ENCODE measurements at regions not wholly inside any gene's neighbourhood (a gene's known extent, or its start where the extent isn't known, plus 50 kb on each side); places are given as distances from the start of the nearest gene placed in this dataset.

DNA sequence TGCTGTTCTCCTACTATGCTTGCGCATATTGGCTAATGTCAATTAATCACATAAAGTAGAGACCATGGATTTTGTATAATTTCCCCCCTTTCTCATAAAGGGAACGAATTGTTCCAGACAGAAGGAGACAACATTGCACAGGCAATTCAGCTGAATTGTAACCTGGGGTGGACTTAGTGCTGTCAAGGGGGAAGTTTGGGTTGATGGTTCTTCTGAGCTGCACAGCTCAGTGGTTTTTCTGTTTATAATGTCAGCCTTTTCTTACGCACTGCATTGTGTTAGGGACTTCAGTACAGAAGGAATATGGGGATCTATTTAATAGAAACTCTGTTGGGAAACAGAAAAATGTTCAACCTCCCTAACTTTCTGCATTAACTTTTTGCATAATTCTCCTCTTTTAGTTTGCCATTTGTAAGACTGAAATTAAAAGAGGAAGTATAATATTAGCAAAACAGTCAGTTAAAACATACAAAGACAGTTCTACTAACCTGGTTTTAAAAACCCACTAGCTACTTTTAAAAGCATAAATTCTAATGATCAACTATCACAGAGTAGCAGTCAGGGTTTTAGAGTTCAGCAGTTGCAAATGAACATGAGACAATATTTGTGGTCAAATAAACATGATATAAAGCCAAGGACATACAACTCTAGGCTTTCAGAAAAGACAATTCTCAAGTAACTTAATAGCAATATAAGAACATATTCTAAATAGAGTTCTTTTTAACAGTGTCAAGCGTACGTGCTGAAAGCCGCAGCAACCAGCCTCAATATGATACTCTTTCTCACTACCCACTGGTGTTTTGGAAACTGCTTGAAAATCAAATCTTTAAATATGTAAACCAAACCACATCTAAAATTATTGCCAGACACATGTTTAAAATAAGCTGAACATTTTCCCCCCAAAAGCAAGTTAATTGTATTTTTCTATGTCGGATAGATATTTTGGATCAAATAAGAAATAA, 393.0 kb downstream of the FSCB start:
- Histone ChIP-seq H3K4me1 (ENCODE audit: control insufficient read depth, extremely low read depth, insufficient read depth, low read length) (no peaks in the 10 kb centered on the region), H4K20me1 (replicated peaks; ENCODE audit: control insufficient read depth, extremely low read depth, insufficient read depth, low read length) (no peaks in the 10 kb centered on the region), H3K9ac (replicated peaks; ENCODE audit: extremely low read depth, insufficient read depth, low read length) (no peak overlapping the region), H3K27ac (ENCODE audit: insufficient read depth, low read depth, low read length) (no peak overlapping the region), H3K9me3 (replicated peaks; ENCODE audit: control insufficient read depth, insufficient read depth, low read length) (no peaks in the 10 kb centered on the region), H3K4me2 (ENCODE audit: insufficient read depth, low read length) (no peak overlapping the region), H3K36me3 (ENCODE audit: control insufficient read depth in 2 of 2, extremely low read depth in 1 of 2, insufficient read depth in 2 of 2, low read length in 2 of 2) (no peaks in the 10 kb centered on the region), H3K9me1 (replicated peaks; ENCODE audit: control insufficient read depth, extremely low read depth, insufficient read depth, low read length) (no peaks in the 10 kb centered on the region), H2AFZ (ENCODE audit: low read depth, low read length) (no peak overlapping the region), H3K27me3 (ENCODE audit: control insufficient read depth in 2 of 2, insufficient read depth in 2 of 2, low read length in 2 of 2) (no peaks in the 10 kb centered on the region), H3K79me2 (ENCODE audit: control insufficient read depth, insufficient read depth, low read length) (no peaks in the 10 kb centered on the region), H3K4me3 (replicated peaks in 1 of 3; ENCODE audit: insufficient read depth in 1 of 3, low read depth in 1 of 3, low read length in 3 of 3) (no peak overlapping the region)
- ChIA-PET CTCF (no interaction called here), POLR2A (no interaction called here)
- dilution Hi-C loops (cut with MboI; ENCODE audit: extremely low pct_ligation_motif_present, low sequenced_read_pairs) (no loop called here), intact Hi-C loops (cut with micrococcal nuclease) (no loop called here)
- DNase-seq (ENCODE audit: low read depth, low spot score) (no peak), FAIRE-seq (peak; percentile 12)
- TF ChIP-seq EZH2 (IDR thresholded peaks at IDR 0.05; ENCODE audit: borderline replicate concordance, low read depth, low read length, severe bottlenecking), result no peak
- no peak for TF ChIP-seq MYC (IDR thresholded peaks at IDR 0.05; ENCODE audit: low read depth, low read length)
- no peak for TF ChIP-seq JUN (IDR thresholded peaks at IDR 0.05; ENCODE audit: borderline replicate concordance, insufficient read depth, insufficient read length, low read depth)
- TF ChIP-seq GATA2 (IDR thresholded peaks at IDR 0.05; ENCODE audit: insufficient read depth, insufficient read length, low read depth, low read length), result no peak
- TF ChIP-seq, protein P1, sequence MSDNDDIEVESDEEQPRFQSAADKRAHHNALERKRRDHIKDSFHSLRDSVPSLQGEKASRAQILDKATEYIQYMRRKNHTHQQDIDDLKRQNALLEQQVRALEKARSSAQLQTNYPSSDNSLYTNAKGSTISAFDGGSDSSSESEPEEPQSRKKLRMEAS (IDR thresholded peaks at IDR 0.05; ENCODE audit: insufficient read depth, insufficient read length), result no peak
- TF ChIP-seq, protein P2, sequence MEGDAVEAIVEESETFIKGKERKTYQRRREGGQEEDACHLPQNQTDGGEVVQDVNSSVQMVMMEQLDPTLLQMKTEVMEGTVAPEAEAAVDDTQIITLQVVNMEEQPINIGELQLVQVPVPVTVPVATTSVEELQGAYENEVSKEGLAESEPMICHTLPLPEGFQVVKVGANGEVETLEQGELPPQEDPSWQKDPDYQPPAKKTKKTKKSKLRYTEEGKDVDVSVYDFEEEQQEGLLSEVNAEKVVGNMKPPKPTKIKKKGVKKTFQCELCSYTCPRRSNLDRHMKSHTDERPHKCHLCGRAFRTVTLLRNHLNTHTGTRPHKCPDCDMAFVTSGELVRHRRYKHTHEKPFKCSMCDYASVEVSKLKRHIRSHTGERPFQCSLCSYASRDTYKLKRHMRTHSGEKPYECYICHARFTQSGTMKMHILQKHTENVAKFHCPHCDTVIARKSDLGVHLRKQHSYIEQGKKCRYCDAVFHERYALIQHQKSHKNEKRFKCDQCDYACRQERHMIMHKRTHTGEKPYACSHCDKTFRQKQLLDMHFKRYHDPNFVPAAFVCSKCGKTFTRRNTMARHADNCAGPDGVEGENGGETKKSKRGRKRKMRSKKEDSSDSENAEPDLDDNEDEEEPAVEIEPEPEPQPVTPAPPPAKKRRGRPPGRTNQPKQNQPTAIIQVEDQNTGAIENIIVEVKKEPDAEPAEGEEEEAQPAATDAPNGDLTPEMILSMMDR (IDR thresholded peaks at IDR 0.05; ENCODE audit: extremely low read depth in 1 of 2, insufficient read depth in 1 of 2, low read depth in 1 of 2, low read length in 2 of 2), result no peak
- no peak for TF ChIP-seq POLR2A (IDR thresholded peaks at IDR 0.05; ENCODE audit: low read depth, low read length)
- TF ChIP-seq POLR2AphosphoS5 (IDR thresholded peaks at IDR 0.05; ENCODE audit: insufficient read depth, low read depth, low read length), result no peak
- no peak for TF ChIP-seq FOS (IDR thresholded peaks at IDR 0.05; ENCODE audit: borderline replicate concordance, insufficient read depth, low read length)
- no TSS peak for BruUV-seq (replicated peaks)

All from endothelial cell of umbilical vein (primary cell).